Pulmonary artery endothelial cell (primary cell): ENCODE measurements at regions not wholly inside any gene's neighbourhood (a gene's known extent, or its start where the extent isn't known, plus 50 kb on each side); places are given as distances from the start of the nearest gene placed in this dataset.

ENCODE experiments used
- DNase-seq: peaks from one replicate; pipeline ENCODE4 v3.0.0-alpha.2; 2011; ENCODE audit warnings: low read depth, low spot score

DNA sequence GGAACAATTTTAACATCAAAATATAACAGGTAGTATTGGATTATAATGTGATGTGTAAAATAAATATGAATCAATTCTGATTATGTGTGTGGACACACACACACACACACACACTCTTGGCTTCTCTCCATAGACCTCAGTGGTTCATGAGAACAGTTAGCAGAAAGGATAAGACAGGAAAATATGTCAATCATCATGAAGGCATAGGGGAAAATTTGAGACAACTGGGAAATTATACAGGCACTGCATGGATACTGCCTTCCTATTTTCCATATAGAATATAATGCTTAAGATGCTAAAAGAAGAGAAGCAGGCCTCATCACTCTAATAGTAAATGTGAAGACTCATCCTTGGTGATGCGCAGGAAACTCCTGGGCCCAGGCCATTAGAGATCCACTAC lies 884.5 kb downstream of the SUCLG1 start:
- DNase-seq: no peak

DNA sequence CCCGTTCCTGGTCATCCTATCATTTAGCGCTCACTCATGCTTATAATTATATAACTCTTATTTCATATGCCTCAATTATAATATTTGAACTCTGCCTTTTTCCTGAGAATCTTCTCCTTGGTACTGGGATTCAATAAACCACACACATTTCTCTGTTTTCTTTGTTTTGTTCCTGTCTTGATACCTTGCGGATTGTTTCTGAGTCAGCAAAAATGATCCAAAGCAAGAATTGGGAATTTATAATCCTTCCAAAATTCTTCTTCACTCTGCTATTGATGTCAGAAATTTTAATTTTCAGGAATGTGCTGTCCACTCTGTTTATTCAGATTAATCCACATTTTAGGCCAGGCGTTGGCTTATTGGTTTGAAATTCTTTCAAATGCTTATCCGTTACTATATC lies 886.0 kb downstream of the SUCLG1 start:
- no peak for DNase-seq

DNA sequence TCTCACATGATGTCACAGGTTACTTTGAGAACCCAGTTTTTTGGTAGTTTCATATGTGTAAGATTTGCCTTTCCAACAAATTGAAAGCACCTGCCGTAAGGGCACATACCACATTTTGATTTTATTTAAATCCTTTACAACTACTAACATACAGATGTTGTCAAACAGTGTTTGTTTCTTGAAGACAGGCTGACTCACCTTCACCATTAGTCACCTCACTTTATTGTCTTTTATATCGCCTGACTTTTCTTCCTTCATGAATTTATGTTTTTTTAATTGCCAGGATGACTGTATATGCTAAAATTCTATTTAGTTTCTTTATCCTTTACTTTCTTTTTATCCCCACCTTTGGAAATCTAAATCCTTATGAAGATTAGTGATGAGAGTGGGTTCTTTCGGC lies 886.7 kb downstream of the SUCLG1 start:
- DNase-seq: no peak

DNA sequence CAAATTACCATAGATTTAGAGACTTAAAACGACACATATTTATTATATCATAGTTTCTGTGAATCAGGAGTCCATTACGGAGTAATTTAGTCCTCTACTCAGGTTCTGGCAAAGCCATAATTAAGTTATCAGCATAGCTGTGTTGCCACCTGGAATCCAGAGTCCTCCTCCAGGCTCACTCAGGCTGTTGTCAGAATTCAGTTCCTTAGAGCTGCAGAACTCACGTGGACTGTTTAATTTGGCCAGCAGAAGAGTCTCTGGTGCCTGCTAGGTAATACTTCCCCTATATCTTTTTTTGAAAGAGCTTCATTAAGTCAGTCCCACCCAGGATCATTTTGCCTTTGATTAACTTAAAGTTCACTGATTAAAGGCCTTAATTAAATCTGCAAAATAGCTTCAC lies 891.5 kb downstream of the SUCLG1 start:
- no peak for DNase-seq

DNA sequence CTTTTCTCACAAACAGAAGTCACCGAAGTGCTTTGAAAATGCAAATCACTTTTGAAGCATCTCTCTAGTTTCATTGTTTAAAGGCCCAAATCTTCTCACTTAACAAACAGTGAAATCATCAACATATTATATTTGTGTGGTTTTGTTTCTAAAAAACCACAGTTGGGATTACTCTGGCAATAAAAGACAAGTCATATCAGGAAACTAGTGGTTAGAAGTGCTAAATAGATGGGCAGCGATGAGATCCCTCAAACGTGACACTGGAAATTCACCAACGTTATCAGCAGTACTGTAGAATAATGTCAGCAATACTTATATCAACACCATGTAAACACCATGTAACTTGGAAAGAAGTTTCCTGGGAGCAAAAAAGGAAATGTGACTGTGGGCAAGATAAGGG lies 893.5 kb downstream of the SUCLG1 start:
- DNase-seq: no peak

DNA sequence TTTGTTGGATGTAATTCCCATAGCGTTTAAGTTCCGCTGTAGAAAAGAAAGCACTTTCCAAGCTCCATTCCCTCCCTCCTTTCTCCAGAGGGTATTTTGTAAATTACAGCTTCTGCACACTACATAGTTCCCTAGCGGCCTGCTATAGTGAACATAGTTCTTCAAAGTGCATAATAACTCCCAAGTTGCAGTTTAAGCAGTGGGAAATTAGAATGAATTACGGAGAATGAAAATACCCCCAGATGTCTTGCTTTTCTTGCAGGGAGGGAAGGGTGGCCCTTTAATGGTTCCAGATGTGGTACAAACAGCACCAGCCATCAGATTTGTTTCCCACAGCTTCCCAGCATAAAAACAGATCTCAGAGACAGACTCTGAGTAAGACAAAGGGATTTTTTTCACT lies 893.9 kb downstream of the SUCLG1 start:
- DNase-seq: no peak

DNA sequence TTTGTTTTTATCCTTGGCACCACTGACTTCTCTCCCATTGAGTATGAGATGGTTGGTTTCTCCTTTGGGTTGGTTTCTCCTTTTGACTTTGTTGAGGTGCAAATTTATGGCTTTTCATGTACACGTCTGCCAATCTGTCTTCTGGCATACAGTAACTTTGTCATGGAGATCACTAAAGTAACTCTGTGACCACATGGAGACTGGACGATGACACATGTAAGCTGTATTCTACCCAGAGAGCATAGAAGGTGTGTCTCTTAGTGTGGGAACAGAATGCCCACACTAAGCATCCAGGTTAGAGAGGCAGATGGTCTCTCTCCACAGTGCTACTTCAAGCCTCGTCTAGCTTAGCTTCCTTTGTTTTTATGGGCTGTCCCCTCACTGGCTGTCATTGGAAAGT lies 897.5 kb downstream of the SUCLG1 start:
- no peak for DNase-seq

DNA sequence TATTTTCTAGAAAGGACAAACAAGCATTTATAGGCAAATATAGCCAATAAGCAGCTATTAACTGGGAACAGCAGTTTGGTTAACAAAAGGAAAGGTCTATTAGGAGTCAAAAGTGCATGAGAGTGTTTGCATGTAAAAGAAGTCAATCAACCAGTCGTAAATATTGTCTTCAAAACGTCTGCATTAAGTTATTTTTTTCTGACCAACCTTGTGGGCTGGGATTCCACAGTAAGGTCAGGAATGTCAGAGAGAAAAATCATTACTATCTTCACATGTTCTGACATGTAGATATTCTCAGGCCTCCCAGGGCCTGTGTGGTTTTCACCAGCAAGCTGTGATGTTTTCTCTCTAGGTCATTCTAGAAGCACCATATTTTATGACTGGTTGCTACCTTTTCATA lies 922.5 kb downstream of the SUCLG1 start:
- DNase-seq: no peak

DNA sequence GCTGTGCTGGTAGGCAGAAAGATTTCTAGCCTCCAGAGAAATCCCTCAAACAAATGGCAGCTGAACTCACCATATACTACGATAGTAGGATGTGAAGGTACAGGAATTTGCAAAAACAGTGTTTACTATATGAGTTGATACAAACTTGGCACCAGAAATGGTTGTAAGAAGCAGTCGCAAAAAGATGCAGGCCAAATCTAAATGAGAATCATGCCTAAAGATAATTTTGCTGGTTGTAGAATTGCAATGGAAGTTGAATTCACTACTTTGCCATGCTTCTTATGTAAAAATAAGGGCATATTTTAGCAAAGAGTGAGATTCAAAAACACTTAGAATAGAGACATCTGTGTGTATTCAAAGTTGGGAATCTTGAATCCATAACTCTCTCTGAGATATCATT lies 924.7 kb downstream of the SUCLG1 start:
- DNase-seq: no peak

DNA sequence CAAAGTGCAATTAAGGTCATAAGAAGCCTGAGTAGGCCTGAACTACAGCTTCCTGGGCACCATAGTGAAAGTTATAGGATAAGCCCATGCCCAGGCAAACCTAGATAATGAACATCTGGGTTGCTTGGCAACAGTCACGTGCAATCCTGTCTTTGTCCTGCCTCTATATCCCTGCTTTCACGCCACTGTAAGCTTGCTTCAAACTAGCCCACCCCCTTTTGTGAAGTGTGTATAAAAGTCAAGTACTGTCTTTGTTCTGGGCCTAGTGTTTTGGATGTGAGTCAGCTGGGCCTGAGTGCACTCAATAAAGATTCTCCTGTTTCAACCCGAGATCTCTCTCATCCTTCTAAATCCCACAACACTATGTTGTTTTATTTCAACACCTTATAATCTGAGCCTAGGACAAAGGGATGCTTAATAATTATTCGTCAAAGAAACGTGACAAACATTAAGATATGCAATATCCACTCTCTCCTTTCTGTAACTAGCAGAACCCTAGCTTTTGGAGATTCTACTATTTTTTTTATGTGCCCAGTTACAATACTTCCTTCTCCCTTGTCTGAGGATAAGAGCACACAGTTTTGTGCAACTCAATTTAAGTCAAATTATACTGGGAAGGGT lies 927.8 kb downstream of the SUCLG1 start:
- no peak for DNase-seq

DNA sequence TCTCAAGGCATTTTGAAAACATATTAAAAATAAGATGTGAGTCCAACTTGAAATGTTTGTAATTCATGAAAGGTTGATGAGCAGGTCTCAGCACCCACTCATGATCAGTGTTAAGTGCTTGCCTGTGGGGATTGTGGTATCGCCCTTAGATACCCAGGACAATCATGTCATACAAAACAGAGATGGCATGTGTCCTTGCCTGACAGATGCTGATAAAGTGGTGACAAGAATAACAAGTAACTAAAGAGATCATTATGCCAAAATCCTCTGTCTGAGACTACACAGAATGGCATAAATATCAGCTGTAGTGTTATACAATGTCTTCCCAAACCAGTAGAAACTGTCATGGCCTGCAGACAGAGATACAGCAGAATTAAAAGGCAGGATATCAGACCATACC lies 930.3 kb downstream of the SUCLG1 start:
- no peak for DNase-seq

DNA sequence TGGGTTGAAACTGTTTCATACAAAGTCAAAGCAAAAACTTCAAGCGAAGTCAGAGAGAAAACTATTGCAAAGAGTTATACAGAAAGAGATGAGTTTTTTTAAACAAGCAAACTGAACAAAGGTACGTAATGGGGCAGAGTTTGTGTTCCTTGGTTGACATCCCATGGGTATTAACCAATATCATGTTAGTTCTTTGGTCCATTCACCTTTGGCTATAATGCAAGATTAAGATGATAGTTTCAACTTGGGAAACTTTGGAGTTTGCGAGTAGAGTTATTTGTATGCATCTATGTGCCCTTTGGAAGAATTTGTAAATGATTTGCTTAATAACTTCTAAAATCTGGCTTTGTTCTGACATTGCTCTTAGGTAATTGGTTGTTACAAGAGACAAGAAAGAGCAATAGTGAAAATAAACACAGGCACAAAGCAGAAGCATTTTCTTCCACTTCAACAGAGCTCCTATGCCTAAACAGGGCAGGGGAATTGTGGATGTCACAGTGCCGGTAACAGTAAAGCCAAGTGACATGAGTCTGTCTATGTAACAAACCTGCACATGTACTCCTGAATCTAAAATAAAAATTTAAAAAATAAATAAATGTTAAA lies 936.1 kb downstream of the SUCLG1 start:
- DNase-seq: no peak

DNA sequence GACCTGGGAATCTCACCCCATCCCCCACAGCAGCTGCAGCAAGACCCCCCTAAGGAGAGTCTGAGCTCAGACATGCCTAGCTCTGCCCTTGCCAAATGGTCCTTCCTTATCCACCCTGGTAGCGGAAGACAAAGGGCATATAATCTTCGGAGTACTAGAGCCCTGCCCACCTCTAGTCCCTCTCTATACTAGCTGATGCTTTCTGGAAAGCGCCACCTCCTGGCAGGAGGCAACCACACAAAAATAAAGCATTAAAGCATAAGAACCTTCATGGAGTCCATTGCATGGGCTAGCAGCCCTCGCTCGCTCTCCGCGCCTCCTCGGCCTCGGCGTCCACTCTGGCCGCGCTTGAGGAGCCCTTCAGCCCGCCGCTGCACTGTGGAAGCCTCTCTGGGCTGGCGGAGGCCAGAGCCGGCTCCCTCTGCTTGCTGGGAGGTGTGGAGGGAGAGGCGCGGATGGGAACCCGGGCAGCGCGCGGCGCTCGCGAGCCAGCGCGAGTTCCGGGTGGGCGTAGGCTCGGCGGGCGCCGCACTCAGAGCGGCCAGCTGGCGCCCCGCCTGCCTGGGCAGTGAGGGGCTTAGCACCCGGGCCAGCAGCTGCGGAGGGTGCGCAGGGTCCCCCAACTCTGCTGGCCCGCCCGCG lies 941.2 kb downstream of the SUCLG1 start:
- DNase-seq: no peak

DNA sequence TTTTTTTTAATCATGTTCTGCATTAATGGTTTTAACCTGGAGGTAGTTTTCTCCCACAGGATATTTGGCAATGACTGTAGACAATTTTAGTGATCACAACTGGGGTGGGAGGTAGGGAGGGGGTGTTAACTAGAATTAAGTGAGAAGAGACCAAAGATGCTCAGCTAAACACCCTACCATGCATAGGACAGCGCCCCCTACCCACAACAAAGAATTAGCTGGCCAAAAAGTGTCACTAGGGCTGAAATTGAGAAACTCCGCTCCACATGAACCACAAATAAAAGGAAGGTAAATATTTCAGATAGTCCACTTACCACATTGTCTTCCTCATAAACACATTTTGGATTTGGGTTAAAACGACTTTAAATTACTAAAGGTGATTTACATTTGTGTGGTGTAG lies 942.6 kb downstream of the SUCLG1 start:
- no peak for DNase-seq

DNA sequence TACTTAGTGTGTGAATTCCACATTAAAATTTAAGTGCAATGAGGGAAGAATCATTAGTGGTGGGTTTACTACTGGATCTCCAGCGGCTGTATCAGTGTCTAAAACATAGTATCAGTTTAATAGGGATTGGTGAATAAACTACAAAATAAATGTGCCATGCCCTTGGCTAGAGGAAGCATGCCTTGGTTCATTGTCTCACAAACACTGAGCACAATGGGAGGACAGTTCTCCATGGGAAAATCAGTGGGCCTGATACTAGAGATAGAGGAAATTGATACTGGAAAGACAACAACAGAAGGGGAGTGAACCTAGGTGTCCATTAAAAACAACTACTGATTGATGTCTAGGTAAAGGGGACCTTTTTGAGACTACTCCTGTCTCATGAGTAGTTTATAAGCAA lies 971.6 kb downstream of the SUCLG1 start:
- no peak for DNase-seq

DNA sequence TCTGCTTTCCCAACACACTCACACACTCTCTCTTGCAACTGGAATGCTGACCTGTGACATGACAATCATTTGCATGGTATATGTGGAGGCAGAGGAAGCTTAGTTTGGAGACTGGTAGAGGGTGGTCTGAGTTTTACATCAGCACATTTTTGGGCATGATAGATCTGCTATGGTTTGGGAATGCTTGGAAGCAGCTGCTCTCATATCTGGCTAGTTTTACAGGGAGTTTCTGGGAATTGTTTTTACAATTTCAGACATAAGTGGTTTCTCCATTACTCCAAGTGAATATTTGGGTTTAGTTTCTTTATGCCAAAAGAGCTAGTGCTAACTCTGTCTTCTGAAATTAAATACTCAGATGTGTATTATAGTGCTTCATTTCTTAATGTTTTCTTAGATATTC lies 977.6 kb downstream of the SUCLG1 start:
- no peak for DNase-seq

DNA sequence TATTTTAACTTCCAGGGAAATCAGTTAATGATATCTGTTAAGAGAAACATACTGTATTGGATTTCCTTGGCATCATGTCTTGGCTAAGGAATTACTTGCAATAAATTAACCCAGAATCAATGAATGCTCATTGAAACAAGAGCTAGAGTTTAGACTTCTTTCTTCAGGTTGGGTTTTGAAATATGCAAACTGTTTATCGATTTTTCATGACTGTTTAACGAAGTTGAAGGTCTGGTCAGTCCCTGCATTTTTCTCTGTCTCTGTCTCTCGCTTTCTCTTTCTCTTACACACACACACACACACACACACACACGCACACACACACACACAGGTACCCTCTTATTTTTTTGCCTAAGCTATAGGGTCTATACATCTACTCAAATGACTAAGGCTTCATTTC lies 981.0 kb downstream of the SUCLG1 start:
- DNase-seq: no peak

DNA sequence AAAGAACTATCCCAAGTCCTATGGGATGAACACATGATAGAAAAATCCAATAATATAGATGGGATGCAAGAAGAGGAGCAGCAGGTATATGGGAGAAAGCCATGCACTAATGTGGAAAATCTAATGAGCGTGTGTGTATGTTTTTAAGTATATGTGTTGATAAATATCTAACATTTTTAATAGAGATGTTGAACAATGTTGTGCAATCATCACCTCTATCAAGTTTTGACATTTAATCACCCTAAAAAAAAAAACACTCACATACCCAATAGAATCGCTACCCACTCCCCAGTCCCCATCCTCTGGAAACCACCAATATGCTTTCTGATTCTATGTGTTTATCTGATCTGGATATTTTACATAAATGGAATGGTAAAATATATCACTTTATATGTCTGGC lies 983.7 kb downstream of the SUCLG1 start:
- no peak for DNase-seq

DNA sequence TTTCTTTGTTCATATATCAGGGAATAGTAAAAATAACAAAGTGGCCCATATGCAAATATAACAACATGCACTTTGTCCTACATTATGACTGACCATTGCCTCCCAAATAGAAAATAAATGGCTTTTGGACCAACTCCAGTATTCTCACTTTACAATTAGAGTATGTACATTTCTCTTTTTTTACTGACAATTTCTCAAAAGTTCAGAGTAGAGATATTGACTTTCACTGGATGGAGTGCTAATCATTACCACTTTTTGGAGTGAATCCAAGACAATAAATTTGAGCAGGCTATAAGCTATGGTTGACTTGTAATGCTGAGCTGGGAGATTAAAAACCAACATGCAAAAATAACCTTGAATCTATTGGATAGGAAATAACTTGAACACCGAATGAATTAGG lies 987.4 kb downstream of the SUCLG1 start:
- DNase-seq: no peak

DNA sequence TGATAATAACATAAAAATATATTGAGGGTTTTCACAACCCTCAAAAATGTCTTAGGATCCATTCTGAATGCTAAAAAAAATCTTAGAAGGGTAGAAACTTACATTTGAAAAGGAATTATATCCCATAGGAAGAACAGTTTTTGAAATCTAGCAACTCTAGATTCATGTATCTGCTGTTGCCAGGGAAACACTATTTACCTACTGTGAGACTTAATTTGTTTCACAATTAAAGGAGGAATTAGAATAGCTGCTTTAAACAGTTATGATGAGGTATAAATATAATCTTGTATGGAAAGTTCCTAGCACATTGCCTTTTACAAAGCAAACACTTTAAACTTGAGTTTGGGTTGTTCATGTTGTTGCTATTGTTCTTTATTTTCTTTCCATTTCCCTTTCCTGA lies 988.2 kb downstream of the SUCLG1 start:
- DNase-seq: no peak

DNA sequence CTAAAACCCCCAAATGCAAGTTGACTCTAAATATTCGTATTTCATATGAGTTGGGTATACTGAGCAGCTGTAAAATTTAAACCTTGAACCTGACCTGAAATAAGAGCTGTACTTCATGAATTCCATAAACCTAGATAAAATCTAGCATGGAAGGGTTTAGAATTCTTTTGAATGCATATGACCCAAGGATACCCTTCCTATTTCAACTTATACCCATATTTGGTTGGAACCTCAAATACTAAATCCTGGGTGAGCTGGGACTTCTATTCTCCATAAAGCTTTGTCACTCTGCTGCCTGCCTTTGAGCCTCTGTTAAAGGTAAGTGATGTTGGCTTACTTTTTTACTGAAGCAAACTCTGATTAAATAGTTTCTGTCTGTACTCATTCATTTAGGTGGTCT lies 994.6 kb downstream of the SUCLG1 start:
- DNase-seq: no peak

DNA sequence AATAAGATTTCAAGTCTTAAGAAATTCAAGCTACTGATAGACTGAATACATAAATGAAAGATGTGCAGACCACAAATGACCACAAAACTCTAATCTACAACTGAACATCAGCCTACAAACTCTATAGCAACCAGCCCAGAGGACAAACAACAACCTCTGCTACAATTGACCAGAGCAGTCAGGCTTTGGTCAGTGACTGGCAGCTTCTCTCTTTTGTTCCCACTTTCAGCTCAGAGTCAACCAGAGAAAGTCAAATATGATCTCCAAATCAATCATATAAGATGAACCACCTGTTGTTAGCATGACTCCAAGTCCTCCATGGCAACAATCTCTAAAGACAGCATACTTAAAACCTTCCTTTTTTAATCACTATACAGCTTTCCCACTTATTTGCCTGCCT lies 996.2 kb downstream of the SUCLG1 start:
- no peak for DNase-seq

DNA sequence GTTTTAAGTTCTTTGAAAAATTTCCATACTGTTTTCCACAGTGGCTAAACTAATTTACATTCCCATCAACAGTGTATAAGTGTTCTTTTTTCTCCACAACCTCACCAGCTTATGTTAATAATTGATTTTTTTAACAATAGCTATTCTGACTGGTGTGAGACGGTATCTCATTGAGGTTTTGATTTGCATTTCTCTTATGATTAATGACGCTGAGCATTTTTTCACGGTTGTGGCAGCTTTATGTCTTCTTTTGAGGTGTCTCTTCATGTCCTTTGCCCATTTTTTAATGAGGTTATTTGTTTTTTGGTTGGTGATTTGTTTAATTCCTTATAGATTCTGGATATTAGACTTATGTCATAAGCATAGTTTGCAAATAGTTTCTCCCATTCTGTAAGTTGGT lies 997.9 kb downstream of the SUCLG1 start:
- DNase-seq: no peak
